Breast epithelium (tissue), 3 donors: ENCODE measurements at regions not wholly inside any gene's neighbourhood (a gene's known extent, or its start where the extent isn't known, plus 50 kb on each side); places are given as distances from the start of the nearest gene placed in this dataset.

Source experiments
- POLR2A ChIP-seq: fragments of 450-650 bp; IDR thresholded peaks from one replicate; pipeline ENCODE4 v1.6.1; 2016; ENCODE audit warnings: antibody characterized with exemption, mild to moderate bottlenecking, moderate library complexity
- TF ChIP-seq, protein P1 (sequence below), 3 donors: fragments of 450-650 bp; IDR thresholded peaks; one replicate each; pipeline ENCODE4 v1.5.1; 2016 to 2017; ENCODE audit warnings: antibody characterized with exemption in 3 of 3, mild to moderate bottlenecking in 3 of 3, moderate library complexity in 3 of 3

DNA sequence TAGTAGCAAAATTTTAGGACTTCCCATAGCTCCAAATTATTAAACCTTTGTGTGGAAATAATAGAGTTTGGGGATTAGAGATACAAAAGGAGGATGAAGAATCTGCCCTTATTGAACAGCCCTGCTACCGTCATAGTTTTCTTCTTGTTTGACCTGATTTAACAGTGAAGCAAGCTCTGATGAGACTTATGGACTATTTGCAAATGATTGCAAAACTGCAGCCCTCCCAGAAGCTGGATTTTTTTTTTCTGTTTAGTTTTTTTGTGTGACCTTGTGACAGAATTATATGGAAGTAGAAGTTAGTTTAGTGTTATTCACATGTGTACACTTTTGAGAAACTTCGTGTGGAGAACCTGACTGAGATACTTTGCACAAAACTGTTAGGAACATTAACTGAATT lies 267.8 kb downstream of the KCNRG start:
- TF ChIP-seq, protein P1, sequence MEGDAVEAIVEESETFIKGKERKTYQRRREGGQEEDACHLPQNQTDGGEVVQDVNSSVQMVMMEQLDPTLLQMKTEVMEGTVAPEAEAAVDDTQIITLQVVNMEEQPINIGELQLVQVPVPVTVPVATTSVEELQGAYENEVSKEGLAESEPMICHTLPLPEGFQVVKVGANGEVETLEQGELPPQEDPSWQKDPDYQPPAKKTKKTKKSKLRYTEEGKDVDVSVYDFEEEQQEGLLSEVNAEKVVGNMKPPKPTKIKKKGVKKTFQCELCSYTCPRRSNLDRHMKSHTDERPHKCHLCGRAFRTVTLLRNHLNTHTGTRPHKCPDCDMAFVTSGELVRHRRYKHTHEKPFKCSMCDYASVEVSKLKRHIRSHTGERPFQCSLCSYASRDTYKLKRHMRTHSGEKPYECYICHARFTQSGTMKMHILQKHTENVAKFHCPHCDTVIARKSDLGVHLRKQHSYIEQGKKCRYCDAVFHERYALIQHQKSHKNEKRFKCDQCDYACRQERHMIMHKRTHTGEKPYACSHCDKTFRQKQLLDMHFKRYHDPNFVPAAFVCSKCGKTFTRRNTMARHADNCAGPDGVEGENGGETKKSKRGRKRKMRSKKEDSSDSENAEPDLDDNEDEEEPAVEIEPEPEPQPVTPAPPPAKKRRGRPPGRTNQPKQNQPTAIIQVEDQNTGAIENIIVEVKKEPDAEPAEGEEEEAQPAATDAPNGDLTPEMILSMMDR (IDR thresholded peaks at IDR 0.05), result no peak
- no peak for TF ChIP-seq POLR2A
